IPS-NIHi7 (cell line): ENCODE measurements at regions not wholly inside any gene's neighbourhood (a gene's known extent, or its start where the extent isn't known, plus 50 kb on each side); places are given as distances from the start of the nearest gene placed in this dataset.
"Not testable (repeated sequence)": the region's sequence is repeated elsewhere in the genome, so short reads cannot be mapped to it uniquely, and the experiment has no call there.

Source experiments
- DNase-seq: peaks from one replicate; pipeline ENCODE4 v3.0.0; 2012; ENCODE audit warnings: mixed read lengths; ENCODE audit errors: extremely low spot score

DNA sequence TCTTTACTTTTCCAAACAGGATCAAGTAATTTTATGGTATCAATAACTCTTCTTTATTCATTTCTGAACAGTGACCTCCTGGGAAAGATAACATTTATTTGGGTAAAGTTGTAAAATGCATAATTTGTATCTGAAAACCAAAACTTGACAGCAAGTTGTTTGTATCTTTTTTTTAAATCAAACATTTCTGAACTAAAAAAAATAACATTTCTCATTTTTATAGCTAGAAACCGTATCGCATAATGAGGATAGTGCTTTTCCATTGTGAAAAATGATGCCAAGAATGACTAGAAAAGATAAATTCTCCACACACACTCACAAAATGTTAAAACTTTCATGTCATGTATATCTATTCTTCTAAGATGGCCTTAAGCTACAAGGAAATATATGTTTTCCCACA is 578.2 kb downstream of the RIT2 start:
- no peak for DNase-seq

DNA sequence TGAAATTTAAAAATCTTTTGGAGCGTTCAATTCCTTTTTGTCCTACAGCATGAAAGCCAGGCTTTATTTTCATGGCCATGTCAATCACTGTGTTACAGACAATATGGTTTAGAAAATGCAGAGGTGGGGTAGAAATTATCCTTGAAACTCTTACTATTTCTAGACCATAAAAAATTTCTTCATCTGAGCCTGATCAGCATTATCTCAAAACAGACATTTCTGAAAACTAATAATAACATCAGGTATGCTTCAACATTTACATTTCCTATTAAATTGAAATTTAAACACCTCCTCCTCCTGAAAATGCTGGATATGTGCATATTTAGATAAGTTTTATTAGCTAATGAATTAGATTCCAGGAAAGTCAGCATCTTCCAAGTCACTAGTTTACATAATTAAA is 570.6 kb downstream of the RIT2 start:
- DNase-seq: no peak

- DNase-seq: no peak
These were observed 569.7 kb downstream of the RIT2 start for GRCh38 chr18:42545825-42546224.

GRCh38 chr18:42548493-42548892 is 567.0 kb downstream of the RIT2 start:
- no peak for DNase-seq

DNA sequence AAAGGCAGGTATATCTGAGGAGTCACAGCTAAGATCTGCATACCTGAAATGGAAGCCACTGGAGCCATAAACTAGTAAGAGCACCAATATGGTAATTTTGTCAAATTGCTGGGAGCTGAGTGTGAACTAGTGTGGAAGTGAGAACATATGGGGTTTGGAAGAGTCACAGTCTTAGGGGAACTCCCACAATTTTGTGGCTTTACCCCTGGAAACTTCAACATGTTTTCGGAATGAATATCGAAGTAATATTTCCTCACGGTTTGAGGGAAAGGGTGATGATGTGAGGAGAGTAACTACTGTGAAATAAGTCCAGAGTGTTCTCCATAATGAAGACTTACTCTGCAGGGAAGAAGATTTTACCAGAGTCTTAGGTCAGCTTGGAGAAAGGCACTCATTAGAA is 565.9 kb downstream of the RIT2 start:
- no peak for DNase-seq

DNA sequence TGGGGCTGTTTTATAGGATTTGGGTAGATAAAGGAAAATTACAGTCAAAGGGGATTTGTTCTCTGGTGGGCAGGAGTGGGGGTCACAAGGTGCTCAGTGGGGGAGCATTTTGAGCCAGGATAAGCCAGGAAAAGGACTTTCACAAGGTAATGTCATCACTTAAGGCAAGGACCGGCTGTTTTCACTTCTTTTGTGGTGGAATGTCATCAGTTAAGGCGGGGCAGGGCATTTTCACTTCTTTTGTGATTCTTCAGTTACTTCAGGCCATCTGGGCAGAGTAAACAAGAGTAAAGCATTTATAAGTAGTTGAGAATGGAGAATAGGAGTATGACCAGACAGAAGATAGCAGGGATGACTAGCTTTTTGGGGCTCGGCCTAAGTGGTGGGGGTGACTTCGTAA is 562.9 kb downstream of the RIT2 start:
- DNase-seq: not testable (repeated sequence)

GRCh38 chr18:42559069-42559690 is 556.3 kb downstream of the RIT2 start:
- DNase-seq: no peak

DNA sequence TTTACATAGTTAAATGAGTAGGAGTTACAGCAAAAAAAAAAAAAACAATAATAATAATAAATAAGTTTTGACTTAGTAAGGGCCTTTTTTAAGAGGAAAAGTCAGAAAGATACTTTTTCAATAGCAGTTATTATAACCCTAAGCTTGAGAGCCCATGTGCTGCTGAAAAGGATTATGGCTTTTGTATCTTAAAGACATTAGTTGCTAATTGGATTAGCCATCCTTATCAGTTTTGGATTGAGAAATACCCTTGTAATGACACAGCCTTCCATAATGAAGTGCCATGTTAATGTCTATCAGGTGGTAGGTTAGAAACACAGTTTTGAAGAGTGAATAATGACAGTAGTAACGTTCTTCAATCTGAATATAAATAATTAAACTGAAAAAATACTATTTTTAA is 554.0 kb downstream of the RIT2 start:
- DNase-seq: no peak

DNA sequence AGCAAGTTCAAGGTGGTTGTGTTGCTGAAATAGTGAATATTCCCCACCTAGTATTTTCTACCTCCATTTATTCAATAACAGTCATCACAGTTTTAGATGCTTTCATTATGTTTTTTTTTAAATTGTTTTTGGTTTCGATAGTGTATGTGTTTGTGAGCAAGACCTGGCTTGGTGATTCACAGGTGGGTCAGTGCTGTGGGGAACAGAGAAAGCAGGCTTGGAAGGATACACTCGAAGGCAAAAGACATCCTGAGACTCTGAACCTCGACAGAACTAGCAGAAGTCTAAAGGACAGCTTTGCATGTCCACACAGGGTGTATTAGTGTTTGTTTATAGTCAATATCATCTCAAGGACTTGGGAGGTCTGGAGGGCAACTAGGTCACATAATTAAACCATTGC is 551.5 kb downstream of the RIT2 start:
- DNase-seq: no peak

- no peak for DNase-seq
These were observed 550.7 kb downstream of the RIT2 start for GRCh38 chr18:42564761-42565160.

- no peak for DNase-seq
These were observed 546.7 kb downstream of the RIT2 start for GRCh38 chr18:42568773-42569172.

GRCh38 chr18:42574871-42575270 is 540.6 kb downstream of the RIT2 start:
- no peak for DNase-seq

DNA sequence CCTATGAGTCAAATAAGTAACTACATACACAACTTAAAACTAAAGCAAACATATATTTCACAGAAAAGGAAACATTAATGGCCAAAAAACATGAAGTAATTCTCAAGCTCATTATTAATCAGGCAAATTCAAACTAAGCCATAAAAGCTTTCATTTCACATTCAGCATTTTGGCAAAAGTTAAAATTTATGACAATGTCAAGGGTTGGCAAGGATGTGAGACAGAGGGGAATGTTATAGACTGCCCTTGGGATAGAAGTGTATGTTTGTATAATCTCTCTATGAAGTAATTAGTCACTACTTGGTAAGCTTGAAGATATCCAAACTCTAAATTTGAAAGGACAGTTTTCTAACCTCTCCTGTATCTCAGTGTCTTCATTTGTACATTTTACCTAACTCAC is 539.4 kb downstream of the RIT2 start:
- DNase-seq: no peak

DNA sequence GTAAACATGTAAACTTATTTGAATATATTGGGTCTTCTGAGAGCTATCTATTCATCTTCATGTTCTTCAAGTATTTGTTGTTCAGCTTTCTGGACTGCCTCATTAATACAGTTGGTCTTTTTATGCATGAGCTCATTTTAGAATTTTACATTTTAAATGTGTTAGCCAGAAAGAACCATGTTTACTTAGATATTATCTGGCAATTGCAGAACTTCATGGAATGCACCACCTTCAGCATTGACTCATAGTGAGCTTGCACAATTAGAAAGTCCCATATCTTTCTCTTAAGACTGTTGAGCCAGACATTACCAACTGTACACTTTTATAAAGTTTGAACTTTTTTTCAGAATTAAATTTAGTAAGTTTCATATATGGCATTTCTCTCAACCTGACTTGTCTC is 536.7 kb downstream of the RIT2 start:
- DNase-seq: no peak

DNA sequence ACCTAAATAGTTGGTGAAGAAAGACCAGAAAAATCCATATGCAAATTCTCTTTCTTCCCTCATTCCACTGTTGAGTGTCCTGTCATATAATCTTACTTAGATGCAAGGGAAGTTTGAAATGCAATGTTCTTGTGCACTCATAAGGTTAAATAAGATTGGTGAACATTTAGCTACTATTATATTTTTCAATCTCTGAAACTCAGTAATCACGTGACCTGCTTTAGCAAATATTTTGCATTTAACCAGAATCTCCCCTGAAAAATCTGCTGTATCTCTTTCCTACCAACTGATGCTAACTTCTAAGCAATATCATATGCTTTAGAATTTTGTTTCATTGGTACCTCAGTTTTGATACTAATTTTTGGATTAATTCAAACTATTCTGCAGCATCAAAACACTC is 533.2 kb downstream of the RIT2 start:
- DNase-seq: no peak

- no peak for DNase-seq
These were observed 532.2 kb downstream of the RIT2 start for GRCh38 chr18:42583283-42583731.

- no peak for DNase-seq
These were observed 528.9 kb downstream of the RIT2 start for GRCh38 chr18:42586601-42587000.

GRCh38 chr18:42588786-42589185 is 526.7 kb downstream of the RIT2 start:
- DNase-seq: no peak

GRCh38 chr18:42604820-42605219 is 510.7 kb downstream of the RIT2 start:
- no peak for DNase-seq

- DNase-seq: no peak
These were observed 508.5 kb downstream of the RIT2 start for GRCh38 chr18:42606886-42607495.

DNA sequence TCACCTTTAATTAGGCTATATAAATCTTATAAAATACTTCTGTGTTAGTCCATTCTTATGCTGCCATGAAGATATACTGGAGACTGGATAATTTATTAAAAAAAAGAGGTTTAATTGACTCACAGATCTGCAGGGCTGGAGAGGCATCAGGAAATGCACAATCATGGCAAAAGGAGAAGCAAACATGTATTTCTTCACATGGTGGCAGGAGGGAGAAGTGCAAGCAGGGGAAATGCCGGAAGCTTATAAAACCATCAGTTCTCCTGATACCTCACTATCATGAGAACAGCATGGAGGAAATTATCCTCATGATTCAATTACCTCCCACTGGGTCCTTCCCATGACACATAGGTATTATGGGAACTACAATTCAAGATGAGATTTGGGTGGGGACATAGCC is 504.4 kb downstream of the RIT2 start:
- no peak for DNase-seq

DNA sequence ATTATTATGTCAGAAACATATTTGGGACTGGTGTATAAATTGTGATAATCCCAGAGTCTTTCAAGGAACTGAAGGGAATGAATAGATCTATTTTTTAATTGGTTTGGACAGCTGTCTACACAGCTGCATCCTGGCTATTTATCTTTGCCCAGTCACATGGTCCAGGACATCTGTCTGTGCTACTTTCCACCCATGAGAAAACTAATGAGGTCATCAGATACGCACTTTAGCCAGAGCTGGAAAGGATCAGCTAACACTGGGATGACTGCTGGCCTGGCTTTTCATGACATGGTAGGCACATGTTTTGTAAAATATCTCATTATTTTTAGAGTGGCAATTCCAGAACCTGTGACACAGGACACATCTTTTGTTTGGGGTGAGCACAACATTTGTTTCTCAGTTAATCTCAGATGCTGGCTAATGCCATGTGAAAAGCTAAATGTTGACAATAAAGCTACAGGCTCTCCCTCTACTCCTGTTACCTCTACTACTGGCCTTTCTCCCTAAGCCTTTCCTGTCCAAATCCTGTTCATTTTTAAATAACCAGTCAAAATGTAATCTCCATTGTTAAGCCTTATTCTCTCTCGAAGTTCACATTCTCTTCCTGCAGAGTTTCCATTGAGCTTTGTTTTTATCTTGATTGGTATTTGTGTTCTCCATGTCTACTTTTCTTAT is 500.7 kb downstream of the RIT2 start:
- no peak for DNase-seq

GRCh38 chr18:42617221-42617620 is 498.3 kb downstream of the RIT2 start:
- DNase-seq: no peak
